B cell (primary cell): ENCODE measurements at regions not wholly inside any gene's neighbourhood (a gene's known extent, or its start where the extent isn't known, plus 50 kb on each side); places are given as distances from the start of the nearest gene placed in this dataset.

ENCODE experiments used
- ATAC-seq: fragments of 200-7000 bp; cut with Tn5 transposase; one replicate; pipeline ENCODE4 v1.10.0; 2021; ENCODE audit warnings: low read depth, mild to moderate bottlenecking, moderate number of reproducible peaks, moderate library complexity
- CTCF ChIA-PET: fragments of 350-600 bp; sonication (Branson Sonifier 250); formaldehyde crosslinking; loops from one replicate; lab custom pipeline; 2021; ENCODE audit warnings: antibody characterized with exemption, inconsistent platforms; lab: Charles Lee
- POLR2A ChIA-PET: fragments of 350-600 bp; sonication (Branson Sonifier 250); formaldehyde crosslinking; loops from one replicate; lab custom pipeline; 2021; ENCODE audit warnings: antibody characterized with exemption; lab: Charles Lee
- DNase-seq: peaks from one replicate; pipeline ENCODE4 v3.0.0; 2013
- H2AFZ ChIP-seq: 2 replicates; pipeline ENCODE4 v1.6.1; 2012; ENCODE audit warnings: mild to moderate bottlenecking, low read depth, low read length; ENCODE audit not compliant: insufficient read depth, poor library complexity, severe bottlenecking
- H3K27ac ChIP-seq, 2 donors: 1 replicate in 1 of 2; 2 replicates in 1 of 2; pipeline ENCODE4 v1.5.1; 2012 to 2013; ENCODE audit warnings: low read length in 2 of 2, mild to moderate bottlenecking in 2 of 2, moderate library complexity in 1 of 2
- H3K27me3 ChIP-seq, 4 experiments: fragments of 200-600 bp in 1 of 4; sonication (generic) in 1 of 4; replicated peaks in 1 of 4; 1 replicate in 2 of 4; 2 replicates in 2 of 4; pipeline versions ENCODE4 v1.6.1 to v1.7.0; 2013 to 2016; ENCODE audit warnings: low read length in 3 of 4, mild to moderate bottlenecking in 2 of 4, mixed read lengths in 1 of 4, moderate library complexity in 1 of 4; ENCODE audit not compliant: insufficient read depth in 4 of 4, control insufficient read depth in 3 of 4; ENCODE audit errors: control extremely low read depth in 1 of 4
- H3K36me3 ChIP-seq, 2 experiments: replicated peaks in 1 of 2; 1 replicate in 1 of 2; 2 replicates in 1 of 2; pipeline versions ENCODE4 v1.6.1 to v1.7.1; 2013; ENCODE audit warnings: low read length in 1 of 2; ENCODE audit not compliant: insufficient read depth in 2 of 2, control insufficient read depth in 1 of 2; ENCODE audit errors: control extremely low read depth in 1 of 2, extremely low read depth in 1 of 2
- H3K4me1 ChIP-seq, 2 donors: fragments of 200-600 bp in 1 of 2; sonication (generic) in 1 of 2; 1 replicate in 1 of 2; 2 replicates in 1 of 2; pipeline versions ENCODE4 v1.5.1 to v1.6.1; 2013 to 2017; ENCODE audit warnings: low read length in 2 of 2; ENCODE audit not compliant: control insufficient read depth in 2 of 2, insufficient read depth in 2 of 2
- H3K4me2 ChIP-seq: replicated peaks from 2 replicates; pipeline ENCODE3; 2012; ENCODE audit warnings: mild to moderate bottlenecking, low read depth, low read length; ENCODE audit not compliant: poor library complexity, severe bottlenecking
- H3K4me3 ChIP-seq, 5 experiments: fragments of 200-600 bp in 1 of 5; sonication (generic) in 1 of 5; 1 replicate in 3 of 5; 2 replicates in 2 of 5; pipeline versions ENCODE4 v1.5.1 to v1.7.0; 2011 to 2016; ENCODE audit warnings: low read length in 4 of 5, mild to moderate bottlenecking in 4 of 5, low read depth in 2 of 5, control low read depth in 1 of 5, moderate library complexity in 1 of 5; ENCODE audit not compliant: insufficient read depth in 1 of 5; ENCODE audit errors: control extremely low read depth in 1 of 5, extremely low read depth in 1 of 5
- H3K79me2 ChIP-seq: fragments of 200-600 bp; sonication (generic); one replicate; pipeline ENCODE4 v1.6.0; 2016; ENCODE audit warnings: low read length; ENCODE audit not compliant: control insufficient read depth, insufficient read depth
- H3K9ac ChIP-seq: fragments of 200-600 bp; sonication (generic); 2 replicates; pipeline ENCODE4 v1.6.1; 2017; ENCODE audit warnings: mild to moderate bottlenecking, low read length, moderate library complexity
- H3K9me3 ChIP-seq, 3 donors: one replicate each; pipeline versions ENCODE4 v1.6.1 to v1.7.1; 2013; ENCODE audit warnings: low read length in 2 of 3; ENCODE audit not compliant: control insufficient read depth in 2 of 3, insufficient read depth in 1 of 3; ENCODE audit errors: control extremely low read depth in 1 of 3
- H4K20me1 ChIP-seq: 2 replicates; pipeline ENCODE4 v1.6.0; 2012; ENCODE audit warnings: mild to moderate bottlenecking, low read length; ENCODE audit not compliant: insufficient read depth, control insufficient read depth, poor library complexity, severe bottlenecking
- H3K27ac Mint-ChIP-seq: one replicate; pipeline ENCODE4 v1.8.0; 2021; ENCODE audit warnings: mixed read lengths
- H3K27me3 Mint-ChIP-seq: one replicate; pipeline ENCODE4 v1.8.0; 2021; ENCODE audit warnings: mixed read lengths
- H3K4me1 Mint-ChIP-seq: one replicate; pipeline ENCODE4 v1.8.0; 2021; ENCODE audit warnings: mixed read lengths
- H3K4me3 Mint-ChIP-seq: one replicate; pipeline ENCODE4 v1.8.0; 2021; ENCODE audit warnings: mixed read lengths
- H3K9me3 Mint-ChIP-seq: one replicate; pipeline ENCODE4 v1.8.0; 2022; ENCODE audit warnings: mixed read lengths; ENCODE audit not compliant: insufficient read depth
- EZH2 ChIP-seq: IDR thresholded peaks from 2 replicates; pipeline ENCODE4 v1.6.1; 2012; ENCODE audit warnings: borderline replicate concordance, low read depth, mild to moderate bottlenecking, moderate library complexity, low read length; ENCODE audit not compliant: insufficient read depth, poor library complexity, severe bottlenecking
- WGBS: methylation state at CpG from one replicate; pipeline ENCODE4 v1.1.5; 2013; ENCODE audit warnings: missing lambda C conversion rate; ENCODE audit not compliant: insufficient coverage; 5-methylcytosine and 5-hydroxymethylcytosine counted together
- intact Hi-C: fragments of 100-400 bp; cut with micrococcal nuclease; formaldehyde crosslinking; loops from one replicate; pipeline ENCODE4 v1.10.0; 2022
- TF ChIP-seq, protein P1 (sequence below): fragments of 200-600 bp; IDR thresholded peaks from one replicate; pipeline ENCODE4 v1.8.0; 2022; ENCODE audit warnings: antibody characterized with exemption, mild to moderate bottlenecking

DNA sequence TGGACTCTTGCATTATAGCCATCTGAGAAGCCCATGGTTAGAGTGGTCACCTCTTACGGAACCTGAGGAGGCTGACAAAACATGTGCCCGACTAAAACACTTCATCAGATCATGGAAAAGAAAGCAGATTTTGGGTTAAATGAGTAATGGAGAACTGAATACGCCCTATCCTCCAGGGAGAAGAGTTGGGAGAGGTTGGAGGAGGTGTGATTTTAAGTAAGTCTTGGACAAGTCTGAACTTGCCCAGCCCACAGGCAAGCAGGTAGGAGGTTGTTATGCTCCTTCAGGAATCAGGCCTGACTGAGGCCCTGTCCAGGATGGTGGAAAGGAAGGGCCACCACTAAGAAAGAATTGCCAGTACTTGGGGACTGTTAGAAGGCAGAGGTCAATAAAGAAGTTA lies 255.8 kb downstream of the TGFB2 start:
- intact Hi-C loops: no loop called here
- POLR2A ChIA-PET: no interaction called here
- H3K27ac Mint-ChIP-seq: no peak overlapping the region
- Histone ChIP-seq H3K36me3 (no peaks in the 10 kb centered on the region), H2AFZ (no peak overlapping the region), H3K9ac (no peak overlapping the region), H3K9me3 (no peaks in the 10 kb centered on the region), H3K4me1 (no peaks in the 10 kb centered on the region), H3K27me3 (no peaks in the 10 kb centered on the region), H3K27ac (no peak overlapping the region), H4K20me1 (no peaks in the 10 kb centered on the region), H3K4me2 (no peak overlapping the region), H3K4me3 (no peak overlapping the region), H3K79me2 (no peaks in the 10 kb centered on the region)
- 75% methylated on average over 1 of the region's 3 CpGs for WGBS
- DNase-seq (no peak), ATAC-seq (no peak)
- H3K4me1 Mint-ChIP-seq: no peaks in the 10 kb centered on the region
- no peak for TF ChIP-seq EZH2
- TF ChIP-seq, protein P1, sequence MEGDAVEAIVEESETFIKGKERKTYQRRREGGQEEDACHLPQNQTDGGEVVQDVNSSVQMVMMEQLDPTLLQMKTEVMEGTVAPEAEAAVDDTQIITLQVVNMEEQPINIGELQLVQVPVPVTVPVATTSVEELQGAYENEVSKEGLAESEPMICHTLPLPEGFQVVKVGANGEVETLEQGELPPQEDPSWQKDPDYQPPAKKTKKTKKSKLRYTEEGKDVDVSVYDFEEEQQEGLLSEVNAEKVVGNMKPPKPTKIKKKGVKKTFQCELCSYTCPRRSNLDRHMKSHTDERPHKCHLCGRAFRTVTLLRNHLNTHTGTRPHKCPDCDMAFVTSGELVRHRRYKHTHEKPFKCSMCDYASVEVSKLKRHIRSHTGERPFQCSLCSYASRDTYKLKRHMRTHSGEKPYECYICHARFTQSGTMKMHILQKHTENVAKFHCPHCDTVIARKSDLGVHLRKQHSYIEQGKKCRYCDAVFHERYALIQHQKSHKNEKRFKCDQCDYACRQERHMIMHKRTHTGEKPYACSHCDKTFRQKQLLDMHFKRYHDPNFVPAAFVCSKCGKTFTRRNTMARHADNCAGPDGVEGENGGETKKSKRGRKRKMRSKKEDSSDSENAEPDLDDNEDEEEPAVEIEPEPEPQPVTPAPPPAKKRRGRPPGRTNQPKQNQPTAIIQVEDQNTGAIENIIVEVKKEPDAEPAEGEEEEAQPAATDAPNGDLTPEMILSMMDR: no peak
- peaks cover under 1% of the 10 kb centered on the region for H3K9me3 Mint-ChIP-seq
- peaks cover 4% of the 10 kb centered on the region for H3K27me3 Mint-ChIP-seq
- CTCF ChIA-PET: no interaction called here
- no peak overlapping the region for H3K4me3 Mint-ChIP-seq

DNA sequence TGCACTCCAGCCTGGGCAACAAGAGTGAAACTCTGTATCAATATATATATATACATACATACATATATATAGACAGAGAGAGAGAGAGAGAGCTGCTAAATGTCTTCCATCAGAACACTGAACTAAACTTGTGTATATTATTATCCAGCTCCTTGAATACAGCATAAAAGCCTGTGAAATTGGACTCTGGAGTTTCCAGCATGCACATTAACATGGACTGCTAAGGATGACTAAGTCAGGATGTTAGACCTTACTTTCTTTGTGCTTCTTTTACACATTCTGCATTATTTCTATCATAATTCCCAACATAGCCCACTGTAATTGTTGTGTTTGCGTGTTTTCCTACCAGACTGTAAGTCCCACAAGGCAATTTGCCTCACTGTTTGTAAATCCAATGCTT lies 259.1 kb downstream of the TGFB2 start:
- H3K4me3 ChIP-seq: no peak overlapping the region
- peaks cover 0 to 4% (median 0%) of the 10 kb centered on the region in 3 donors for H3K9me3 ChIP-seq
- no peaks in the 10 kb centered on the region for H4K20me1 ChIP-seq
- CTCF ChIA-PET: no interaction called here
- H3K36me3 ChIP-seq: no peaks in the 10 kb centered on the region
- no CpG with 5 or more reads among the region's 1 CpG for WGBS
- TF ChIP-seq EZH2: no peak
- TF ChIP-seq, protein P1: no peak
- no peak overlapping the region for H3K4me2 ChIP-seq
- no peaks in the 10 kb centered on the region for H3K79me2 ChIP-seq
- POLR2A ChIA-PET: no interaction called here
- H3K4me1 Mint-ChIP-seq: no peaks in the 10 kb centered on the region
- H3K27me3 ChIP-seq: no peaks in the 10 kb centered on the region
- H2AFZ ChIP-seq: no peak overlapping the region
- H3K4me3 Mint-ChIP-seq: no peak overlapping the region
- H3K27ac ChIP-seq: no peak overlapping the region
- H3K4me1 ChIP-seq: no peaks in the 10 kb centered on the region
- H3K9me3 Mint-ChIP-seq: peaks cover 7% of the 10 kb centered on the region
- intact Hi-C loops: no loop called here
- ATAC-seq (no peak), DNase-seq (no peak)
- peaks cover 4% of the 10 kb centered on the region for H3K27me3 Mint-ChIP-seq
- no peak overlapping the region for H3K9ac ChIP-seq
- H3K27ac Mint-ChIP-seq: no peak overlapping the region
